PFSK-1 (cell line): ENCODE measurements at regions not wholly inside any gene's neighbourhood (a gene's known extent, or its start where the extent isn't known, plus 50 kb on each side); places are given as distances from the start of the nearest gene placed in this dataset.

Experiments used
- POLR2AphosphoS5 ChIP-seq: IDR thresholded peaks from 2 replicates; pipeline ENCODE4 v1.6.1; 2012; ENCODE audit warnings: low read depth, mild to moderate bottlenecking, control low read depth, low read length, moderate library complexity
- SIN3A ChIP-seq: IDR thresholded peaks from 2 replicates; pipeline ENCODE4 v1.6.1; 2012; ENCODE audit warnings: mild to moderate bottlenecking, low read length, moderate library complexity, borderline replicate concordance; ENCODE audit not compliant: insufficient read depth
- TAF1 ChIP-seq: IDR thresholded peaks from 2 replicates; pipeline ENCODE4 v1.6.1; 2012; ENCODE audit warnings: low read length, control low read depth, borderline replicate concordance; ENCODE audit not compliant: insufficient read depth

DNA sequence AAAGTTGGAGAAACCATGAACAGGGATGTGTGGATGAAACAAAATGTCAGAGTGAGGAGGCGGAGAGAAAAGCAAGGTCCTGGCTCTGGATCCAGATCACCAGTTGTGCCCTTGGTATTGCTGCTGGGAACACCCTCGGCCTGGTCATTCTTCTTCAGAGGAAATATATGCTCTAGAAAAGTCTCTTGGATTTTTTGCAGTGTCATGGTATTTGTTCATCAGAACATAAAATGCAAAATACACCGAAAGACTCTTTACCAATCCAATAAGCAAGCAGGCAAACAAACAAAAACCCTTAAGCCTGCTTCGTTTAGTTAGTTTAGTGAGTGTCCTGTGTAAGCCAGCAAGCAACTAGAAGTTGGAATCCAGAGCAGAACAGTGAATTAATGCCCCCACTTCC, 88.7 kb upstream of the CDH6 start:
- TF ChIP-seq SIN3A, result no peak
- TF ChIP-seq POLR2AphosphoS5, result no peak
- no peak for TF ChIP-seq TAF1
